ENCODE measurements at regions not wholly inside any gene's neighbourhood (a gene's known extent, or its start where the extent isn't known, plus 50 kb on each side); places are given as distances from the start of the nearest gene placed in this dataset.

DNA sequence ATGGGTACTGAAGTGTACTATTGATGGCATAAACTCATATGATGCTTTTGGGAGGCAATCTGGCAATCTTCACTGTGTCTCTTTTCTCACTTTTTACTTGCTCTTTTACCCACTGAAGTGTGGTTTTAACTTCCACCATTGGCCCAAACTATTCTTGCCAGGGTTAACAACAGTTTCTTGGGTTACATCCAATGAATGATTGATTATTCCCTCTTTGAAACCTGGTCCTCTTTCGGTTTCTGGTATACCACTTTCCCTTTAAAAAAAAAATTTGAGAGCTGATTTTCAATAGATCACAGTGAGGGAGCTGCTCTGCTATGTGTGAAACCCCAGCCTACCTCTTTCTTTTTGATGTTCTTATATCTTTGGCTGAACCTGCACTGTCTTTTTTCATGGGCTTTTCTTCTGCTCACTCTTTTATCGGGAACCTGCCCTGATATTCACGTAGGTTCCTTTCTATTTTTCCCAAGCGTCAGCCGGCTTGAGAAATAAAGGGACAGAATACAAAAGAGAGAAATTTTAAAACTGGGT, 56.1 kb upstream of the OR4E1 start:
- no peak for DNase-seq (ENCODE audit: low read depth)

DNA sequence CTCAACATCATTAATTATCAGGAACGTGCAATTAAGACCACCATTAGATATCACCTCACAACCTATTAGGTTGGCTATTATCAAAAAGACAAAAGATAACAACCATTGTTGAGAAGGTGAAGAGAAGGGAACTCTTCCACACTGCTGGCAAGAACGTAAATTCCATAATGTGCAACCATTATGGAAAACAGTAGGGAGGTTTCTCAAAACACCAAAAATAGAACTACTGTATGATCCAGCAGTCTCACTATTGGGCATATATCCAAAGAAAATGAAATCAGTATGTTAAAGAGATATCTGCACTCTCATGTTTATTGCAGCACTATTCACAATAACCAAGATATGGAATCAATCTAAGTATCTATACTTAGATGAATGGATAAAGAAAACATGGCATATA, 51.6 kb upstream of the OR4E1 start:
- no peak for DNase-seq (ENCODE audit: low read depth)

DNA sequence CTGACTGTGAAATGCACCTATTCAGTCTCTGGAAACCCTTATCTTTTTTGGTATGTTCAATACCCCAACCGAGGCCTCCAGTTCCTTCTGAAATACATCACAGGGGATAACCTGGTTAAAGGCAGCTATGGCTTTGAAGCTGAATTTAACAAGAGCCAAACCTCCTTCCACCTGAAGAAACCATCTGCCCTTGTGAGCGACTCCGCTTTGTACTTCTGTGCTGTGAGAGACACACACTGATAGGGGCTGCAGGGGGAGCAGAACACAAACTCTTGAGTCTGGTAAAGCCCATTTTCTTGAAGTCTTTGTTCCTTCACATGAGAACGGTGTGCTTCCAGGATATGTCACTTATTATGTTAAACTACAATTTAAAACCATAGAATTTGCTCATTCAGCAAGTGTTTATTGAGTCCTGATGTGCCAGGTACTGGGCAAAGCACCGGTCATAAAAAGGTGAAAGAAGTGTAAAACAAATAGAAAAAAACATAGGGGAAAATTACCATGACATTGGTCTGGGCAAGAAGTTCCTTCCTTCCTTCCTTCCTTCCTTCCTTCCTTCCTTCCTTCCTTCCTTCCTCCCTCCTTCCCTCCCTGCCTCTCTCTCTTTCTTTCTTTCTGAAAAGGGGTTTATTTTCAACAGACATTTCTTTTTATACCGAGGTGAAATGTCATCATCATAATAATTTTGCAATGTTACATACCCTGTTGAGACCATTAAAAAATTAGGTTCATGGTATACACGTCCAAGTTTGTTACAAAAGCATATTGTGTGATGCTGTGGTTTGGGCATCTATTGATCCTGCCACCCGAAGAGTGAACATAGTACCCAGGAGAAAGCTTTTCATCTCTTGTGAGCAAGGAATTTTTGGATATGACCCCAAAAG, 50.7 kb upstream of the OR4E1 start:
- DNase-seq (ENCODE audit: low read depth): no peak

DNA sequence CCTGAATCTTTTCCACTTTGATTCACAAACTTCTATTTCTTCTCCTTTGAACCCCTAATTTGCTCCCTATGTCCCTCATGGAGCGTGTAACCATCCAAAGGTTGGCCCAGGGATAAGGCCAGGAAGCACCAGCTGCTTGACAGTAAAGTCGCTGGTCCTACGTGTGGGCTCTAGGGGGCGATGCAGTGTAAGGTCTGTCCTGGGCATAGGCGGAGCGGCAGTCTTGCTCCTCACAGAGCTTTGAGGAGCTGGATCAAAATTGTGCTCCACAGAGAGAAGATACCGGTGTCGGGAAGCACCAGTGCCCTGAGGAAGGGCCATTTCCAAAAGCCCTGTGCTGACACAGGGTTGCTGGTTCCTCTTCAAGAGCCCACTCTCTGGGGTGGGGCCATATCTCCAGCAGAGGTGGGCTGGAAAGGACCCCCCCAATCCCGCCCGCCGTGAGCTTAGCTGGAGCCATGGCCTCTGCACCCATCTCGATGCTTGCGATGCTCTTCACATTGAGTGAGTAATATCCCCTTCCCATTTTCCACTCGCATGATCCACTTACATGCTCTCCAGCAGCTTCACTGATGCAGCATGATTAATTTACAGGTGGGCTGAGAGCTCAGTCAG, 49.9 kb upstream of the OR4E1 start:
- DNase-seq (ENCODE audit: low read depth): no peak

Data from stimulated activated CD8-positive, alpha-beta memory T cell treated with anti-CD3 and anti-CD28 coated beads, Interleukin-4, amount 100 ng/mL, for 24 hours (primary cell).